Endothelial cell (in vitro differentiated cells): ENCODE measurements at regions not wholly inside any gene's neighbourhood (a gene's known extent, or its start where the extent isn't known, plus 50 kb on each side); places are given as distances from the start of the nearest gene placed in this dataset.

ENCODE experiments used
- DNase-seq: peaks from one replicate; pipeline ENCODE4 v3.0.0; 2021; ENCODE audit warnings: low spot score
- H3K27ac Mint-ChIP-seq: one replicate; pipeline ENCODE4 v1.8.0; 2021; ENCODE audit warnings: mixed read lengths, inconsistent platforms; ENCODE audit not compliant: unreplicated experiment
- H3K27me3 Mint-ChIP-seq: one replicate; pipeline ENCODE4 v1.8.0; 2021; ENCODE audit warnings: mild to moderate bottlenecking, moderate library complexity, mixed read lengths, inconsistent platforms; ENCODE audit not compliant: unreplicated experiment
- H3K36me3 Mint-ChIP-seq: one replicate; pipeline ENCODE4 v1.8.0; 2021; ENCODE audit warnings: mild to moderate bottlenecking, low read depth, mixed read lengths, inconsistent platforms; ENCODE audit not compliant: unreplicated experiment
- H3K4me1 Mint-ChIP-seq: one replicate; pipeline ENCODE4 v1.8.0; 2021; ENCODE audit warnings: mild to moderate bottlenecking, mixed read lengths, inconsistent platforms; ENCODE audit not compliant: unreplicated experiment
- H3K4me3 Mint-ChIP-seq: one replicate; pipeline ENCODE4 v1.8.0; 2021; ENCODE audit warnings: mild to moderate bottlenecking, mixed read lengths, inconsistent platforms; ENCODE audit not compliant: unreplicated experiment
- H3K9me3 Mint-ChIP-seq: one replicate; pipeline ENCODE4 v1.8.0; 2021; ENCODE audit warnings: mixed read lengths, inconsistent platforms; ENCODE audit not compliant: unreplicated experiment
- TF ChIP-seq, protein P1 (sequence below): fragments of 200-600 bp; sonication (generic); IDR thresholded peaks from one replicate; pipeline ENCODE4 v1.5.0; 2021; ENCODE audit warnings: antibody characterized with exemption; ENCODE audit not compliant: unreplicated experiment

DNA sequence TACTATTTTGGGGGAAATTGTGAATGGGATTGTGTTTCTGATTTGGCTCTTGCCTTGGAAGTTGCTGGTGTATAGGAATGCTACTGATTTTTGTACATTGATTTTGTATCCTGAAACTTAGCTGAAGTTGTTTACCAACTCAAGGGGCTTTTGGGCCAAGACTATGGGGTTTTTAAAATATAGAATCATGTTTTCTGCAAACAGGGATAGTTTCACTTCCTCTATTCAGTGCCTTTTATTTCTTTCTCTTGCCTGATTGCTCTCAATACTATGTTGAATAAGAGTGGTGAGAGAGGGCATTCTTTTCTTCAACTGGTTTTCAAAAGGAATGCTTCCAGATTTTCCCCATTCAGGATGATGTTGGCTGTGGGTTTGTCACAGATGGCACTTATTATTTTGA is 1383.8 kb upstream of the ACVR2A start:
- H3K9me3 Mint-ChIP-seq = peaks cover 10% of the 10 kb centered on the region
- H3K4me3 Mint-ChIP-seq = no peak overlapping the region
- no peaks in the 10 kb centered on the region for H3K27me3 Mint-ChIP-seq
- TF ChIP-seq, protein P1, sequence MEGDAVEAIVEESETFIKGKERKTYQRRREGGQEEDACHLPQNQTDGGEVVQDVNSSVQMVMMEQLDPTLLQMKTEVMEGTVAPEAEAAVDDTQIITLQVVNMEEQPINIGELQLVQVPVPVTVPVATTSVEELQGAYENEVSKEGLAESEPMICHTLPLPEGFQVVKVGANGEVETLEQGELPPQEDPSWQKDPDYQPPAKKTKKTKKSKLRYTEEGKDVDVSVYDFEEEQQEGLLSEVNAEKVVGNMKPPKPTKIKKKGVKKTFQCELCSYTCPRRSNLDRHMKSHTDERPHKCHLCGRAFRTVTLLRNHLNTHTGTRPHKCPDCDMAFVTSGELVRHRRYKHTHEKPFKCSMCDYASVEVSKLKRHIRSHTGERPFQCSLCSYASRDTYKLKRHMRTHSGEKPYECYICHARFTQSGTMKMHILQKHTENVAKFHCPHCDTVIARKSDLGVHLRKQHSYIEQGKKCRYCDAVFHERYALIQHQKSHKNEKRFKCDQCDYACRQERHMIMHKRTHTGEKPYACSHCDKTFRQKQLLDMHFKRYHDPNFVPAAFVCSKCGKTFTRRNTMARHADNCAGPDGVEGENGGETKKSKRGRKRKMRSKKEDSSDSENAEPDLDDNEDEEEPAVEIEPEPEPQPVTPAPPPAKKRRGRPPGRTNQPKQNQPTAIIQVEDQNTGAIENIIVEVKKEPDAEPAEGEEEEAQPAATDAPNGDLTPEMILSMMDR = no peak
- H3K4me1 Mint-ChIP-seq = no peaks in the 10 kb centered on the region
- H3K36me3 Mint-ChIP-seq = peaks cover 4% of the 10 kb centered on the region
- DNase-seq = no peak
- no peak overlapping the region for H3K27ac Mint-ChIP-seq

DNA sequence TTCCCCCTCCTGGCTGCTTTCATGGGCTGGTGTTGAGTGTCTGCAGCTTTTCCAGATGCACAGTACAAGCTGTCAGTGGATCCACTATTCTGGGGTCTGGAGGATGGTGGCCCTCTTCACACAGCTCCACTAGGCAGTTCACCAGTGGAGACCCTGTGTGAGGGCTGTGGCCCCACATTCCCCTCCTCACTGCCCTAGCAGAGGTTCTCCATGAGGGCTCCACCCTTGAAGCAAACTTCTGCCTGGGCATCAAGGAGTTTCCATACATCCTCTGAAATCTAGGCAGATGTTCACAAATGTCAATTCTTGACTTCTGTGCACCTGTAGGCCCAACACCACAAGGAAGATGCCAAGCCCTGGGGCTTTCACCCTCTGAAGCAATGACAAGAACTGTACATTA is 1386.2 kb upstream of the ACVR2A start:
- H3K9me3 Mint-ChIP-seq = peaks cover 10% of the 10 kb centered on the region

DNA sequence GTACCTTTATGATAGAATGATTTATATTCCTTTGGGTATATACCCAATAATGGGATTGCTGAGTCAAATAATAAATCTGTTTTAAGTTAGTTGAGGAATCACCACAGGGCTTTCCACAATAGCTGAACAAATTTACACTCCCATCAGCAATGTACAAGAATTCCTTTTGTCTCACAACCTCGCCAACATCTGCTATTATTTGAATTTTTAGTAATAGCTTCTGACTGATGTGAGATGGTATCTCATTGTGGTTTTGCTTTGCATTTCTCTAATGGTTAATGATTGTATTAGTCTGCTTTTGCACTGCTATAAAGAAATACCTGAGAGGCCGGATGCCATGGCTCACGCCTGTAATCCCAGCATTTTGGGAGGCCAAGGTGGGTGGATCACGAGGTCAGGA is 1387.6 kb upstream of the ACVR2A start:
- H3K27me3 Mint-ChIP-seq = no peaks in the 10 kb centered on the region
- H3K36me3 Mint-ChIP-seq = peaks cover 4% of the 10 kb centered on the region
- H3K27ac Mint-ChIP-seq = no peak overlapping the region
- peaks cover 10% of the 10 kb centered on the region for H3K9me3 Mint-ChIP-seq
- DNase-seq = no peak
- H3K4me3 Mint-ChIP-seq = no peak overlapping the region
- TF ChIP-seq, protein P1 = no peak
- H3K4me1 Mint-ChIP-seq = no peaks in the 10 kb centered on the region

More for the DNA sequence above, 1386.2 kb upstream of the ACVR2A start:
- Mint-ChIP-seq H3K36me3 (peaks cover 4% of the 10 kb centered on the region), H3K27me3 (no peaks in the 10 kb centered on the region), H3K27ac (no peak overlapping the region), H3K4me3 (no peak overlapping the region), H3K4me1 (no peaks in the 10 kb centered on the region)
- TF ChIP-seq, protein P1 = no peak
- DNase-seq = no peak

DNA sequence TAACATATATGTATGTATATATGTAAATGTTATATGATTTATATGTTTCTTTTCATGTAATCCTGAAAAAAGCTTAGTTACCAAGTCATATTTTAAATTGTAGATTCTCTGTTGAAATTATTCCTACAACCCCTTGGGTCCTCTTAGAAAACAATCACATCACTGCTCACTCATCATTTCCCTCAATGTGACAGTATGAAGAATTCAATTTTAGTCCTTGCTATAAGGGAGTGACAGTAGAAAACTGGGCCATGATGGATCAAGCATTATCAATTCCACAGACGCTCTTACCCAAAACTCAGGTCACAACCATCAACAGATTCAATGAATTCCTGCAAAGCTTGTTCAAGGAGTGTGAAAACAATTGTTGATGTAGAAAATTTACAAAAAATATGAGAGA is 1389.5 kb upstream of the ACVR2A start:
- Mint-ChIP-seq H3K4me3 (no peak overlapping the region), H3K9me3 (peaks cover 10% of the 10 kb centered on the region), H3K4me1 (no peaks in the 10 kb centered on the region), H3K27ac (no peak overlapping the region), H3K27me3 (no peaks in the 10 kb centered on the region), H3K36me3 (peaks cover 4% of the 10 kb centered on the region)
- TF ChIP-seq, protein P1 = no peak
- no peak for DNase-seq

DNA sequence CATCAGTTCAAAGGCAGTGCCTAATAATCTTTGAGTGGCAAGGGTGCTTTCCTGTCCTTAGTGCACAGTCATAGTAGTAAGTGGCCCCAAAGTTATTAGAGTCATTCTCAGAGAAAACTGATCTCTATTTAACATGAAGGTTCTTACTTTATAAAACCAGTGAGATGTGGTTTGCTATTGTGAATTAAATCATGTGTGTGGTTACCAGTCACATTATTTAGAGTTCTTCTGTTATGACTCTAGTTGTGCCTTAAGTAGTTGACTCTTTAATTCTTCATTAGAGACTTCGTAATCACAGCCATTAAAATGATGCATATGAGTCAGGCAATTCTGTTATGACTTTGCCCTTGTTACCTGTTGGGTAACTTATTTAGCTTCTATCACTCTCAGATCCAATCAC is 1392.9 kb upstream of the ACVR2A start:
- Mint-ChIP-seq H3K27me3 (no peaks in the 10 kb centered on the region), H3K27ac (no peak overlapping the region), H3K36me3 (no peaks in the 10 kb centered on the region), H3K4me3 (no peak overlapping the region), H3K9me3 (no peaks in the 10 kb centered on the region), H3K4me1 (no peaks in the 10 kb centered on the region)
- DNase-seq = no peak
- TF ChIP-seq, protein P1 = no peak
